H1 (cell line): ENCODE measurements at regions not wholly inside any gene's neighbourhood (a gene's known extent, or its start where the extent isn't known, plus 50 kb on each side); places are given as distances from the start of the nearest gene placed in this dataset.

ENCODE experiments used
- EZH2 ChIP-seq: fragments of 200-600 bp; sonication (generic); IDR thresholded peaks from 2 replicates; pipeline ENCODE4 v1.7.1; 2012; ENCODE audit warnings: low read depth, mild to moderate bottlenecking, moderate library complexity, low read length, inconsistent platforms; ENCODE audit not compliant: severe bottlenecking
- POLR2A ChIP-seq, 2 experiments: IDR thresholded peaks; 1 replicate in 1 of 2; 2 replicates in 1 of 2; pipeline ENCODE4 v1.6.1; 2011; ENCODE audit warnings: low read depth in 2 of 2, low read length in 2 of 2, mild to moderate bottlenecking in 2 of 2; ENCODE audit errors: control extremely low read depth in 1 of 2
- POLR2AphosphoS5 ChIP-seq: IDR thresholded peaks from 2 replicates; pipeline ENCODE4 v1.6.1; 2011; ENCODE audit warnings: low read depth, low read length
- TAF7 ChIP-seq: optimal IDR thresholded peaks from 2 replicates; pipeline ENCODE3; 2011; ENCODE audit warnings: low read depth, mild to moderate bottlenecking, inconsistent platforms, low read length, moderate library complexity, borderline replicate concordance
- TF ChIP-seq, protein P1 (sequence below), 3 experiments: IDR thresholded peaks; 1 replicate in 2 of 3; 2 replicates in 1 of 3; pipeline versions ENCODE4 v1.5.1 to v1.6.1; 2011; ENCODE audit warnings: low read length in 3 of 3, mild to moderate bottlenecking in 3 of 3, inconsistent platforms in 2 of 3, low read depth in 1 of 3, moderate library complexity in 1 of 3; ENCODE audit not compliant: insufficient read depth in 1 of 3; ENCODE audit errors: control extremely low read depth in 1 of 3

DNA sequence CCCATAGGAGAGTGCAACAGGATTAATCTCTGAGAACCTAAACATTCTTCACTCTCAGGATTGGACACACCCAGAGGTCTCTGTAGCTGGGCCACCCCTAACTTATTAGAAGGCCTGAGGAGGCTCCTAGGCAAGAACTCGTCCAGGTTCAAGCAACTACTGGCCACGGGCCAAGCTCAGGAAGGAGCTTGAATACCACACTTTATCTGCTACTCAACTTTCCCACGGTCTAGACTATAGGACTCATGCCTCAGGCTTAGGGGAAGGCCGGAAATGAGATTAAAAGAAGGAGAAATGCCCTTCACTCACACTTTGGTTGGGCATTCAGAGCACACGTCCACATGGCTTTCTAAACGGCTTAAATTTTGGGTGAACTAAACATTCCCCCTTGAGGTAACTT is 142.8 kb upstream of the PHYHIPL start:
- TF ChIP-seq TAF7 (no peak), POLR2AphosphoS5 (no peak), POLR2A (IDR thresholded peaks at IDR 0.05; ENCODE audit: control extremely low read depth in 1 of 2, low read depth in 2 of 2, low read length in 2 of 2) (no peak), EZH2 (no peak)
- TF ChIP-seq, protein P1, sequence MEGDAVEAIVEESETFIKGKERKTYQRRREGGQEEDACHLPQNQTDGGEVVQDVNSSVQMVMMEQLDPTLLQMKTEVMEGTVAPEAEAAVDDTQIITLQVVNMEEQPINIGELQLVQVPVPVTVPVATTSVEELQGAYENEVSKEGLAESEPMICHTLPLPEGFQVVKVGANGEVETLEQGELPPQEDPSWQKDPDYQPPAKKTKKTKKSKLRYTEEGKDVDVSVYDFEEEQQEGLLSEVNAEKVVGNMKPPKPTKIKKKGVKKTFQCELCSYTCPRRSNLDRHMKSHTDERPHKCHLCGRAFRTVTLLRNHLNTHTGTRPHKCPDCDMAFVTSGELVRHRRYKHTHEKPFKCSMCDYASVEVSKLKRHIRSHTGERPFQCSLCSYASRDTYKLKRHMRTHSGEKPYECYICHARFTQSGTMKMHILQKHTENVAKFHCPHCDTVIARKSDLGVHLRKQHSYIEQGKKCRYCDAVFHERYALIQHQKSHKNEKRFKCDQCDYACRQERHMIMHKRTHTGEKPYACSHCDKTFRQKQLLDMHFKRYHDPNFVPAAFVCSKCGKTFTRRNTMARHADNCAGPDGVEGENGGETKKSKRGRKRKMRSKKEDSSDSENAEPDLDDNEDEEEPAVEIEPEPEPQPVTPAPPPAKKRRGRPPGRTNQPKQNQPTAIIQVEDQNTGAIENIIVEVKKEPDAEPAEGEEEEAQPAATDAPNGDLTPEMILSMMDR (IDR thresholded peaks at IDR 0.05; ENCODE audit: control extremely low read depth in 1 of 3, insufficient read depth in 1 of 3, low read depth in 1 of 3, low read length in 3 of 3) = no peak
